T-cell (primary cell): ENCODE measurements at regions not wholly inside any gene's neighbourhood (a gene's known extent, or its start where the extent isn't known, plus 50 kb on each side); places are given as distances from the start of the nearest gene placed in this dataset.

Source experiments
- ATAC-seq, 4 experiments: fragments of 200-7000 bp in 3 of 4; fragments of 150-1000 bp in 1 of 4; cut with Tn5 transposase; replicated peaks in 1 of 4; 1 replicate in 3 of 4; 2 replicates in 1 of 4; pipeline ENCODE4 v1.10.0; 2021; ENCODE audit warnings: moderate library complexity in 3 of 4, mild to moderate bottlenecking in 2 of 4, moderate number of reproducible peaks in 1 of 4
- CTCF ChIA-PET, 2 donors: fragments of 300-600 bp; sonication (Branson Sonifier 250); formaldehyde crosslinking; loops; one replicate each; lab custom pipeline; 2022; ENCODE audit warnings: antibody characterized with exemption in 2 of 2; lab: Charles Lee
- POLR2A ChIA-PET, 2 donors: fragments of 300-600 bp; sonication (Branson Sonifier 250); formaldehyde crosslinking; loops; one replicate each; lab custom pipeline; 2022; ENCODE audit warnings: antibody characterized with exemption in 2 of 2; lab: Charles Lee
- DNase-seq, 35 experiments: peaks; one replicate each; pipeline versions ENCODE4 v3.0.0 to v3.0.0-alpha.2; 2013 to 2023
- H3K27ac ChIP-seq: one replicate; pipeline ENCODE4 v1.5.1; 2013; ENCODE audit warnings: low read length
- H3K27me3 ChIP-seq, 2 experiments: replicated peaks in 1 of 2; 1 replicate in 1 of 2; 2 replicates in 1 of 2; pipeline versions ENCODE4 v1.6.1 to v1.7.0; 2013; ENCODE audit warnings: low read length in 1 of 2, mixed read lengths in 1 of 2; ENCODE audit not compliant: control insufficient read depth in 2 of 2, insufficient read depth in 2 of 2; ENCODE audit errors: extremely low read depth in 1 of 2
- H3K36me3 ChIP-seq, 2 donors: 1 replicate in 1 of 2; 2 replicates in 1 of 2; pipeline versions ENCODE4 v1.6.1 to v1.7.0; 2013; ENCODE audit warnings: low read length in 1 of 2; ENCODE audit not compliant: control insufficient read depth in 2 of 2, insufficient read depth in 1 of 2; ENCODE audit errors: extremely low read depth in 1 of 2
- H3K4me1 ChIP-seq, 2 experiments: 1 replicate in 1 of 2; 2 replicates in 1 of 2; pipeline versions ENCODE4 v1.6.1 to v1.7.0; 2013; ENCODE audit warnings: low read length in 2 of 2, mixed read lengths in 1 of 2; ENCODE audit not compliant: insufficient read depth in 2 of 2, control insufficient read depth in 1 of 2; ENCODE audit errors: extremely low read depth in 1 of 2
- H3K4me3 ChIP-seq, 2 donors: 1 replicate in 1 of 2; 2 replicates in 1 of 2; pipeline versions ENCODE4 v1.5.1 to v1.7.0; 2013; ENCODE audit warnings: mild to moderate bottlenecking in 2 of 2, low read length in 1 of 2, moderate library complexity in 1 of 2; ENCODE audit not compliant: control insufficient read depth in 1 of 2; ENCODE audit errors: extremely low read depth in 1 of 2
- H3K9me3 ChIP-seq: 2 replicates; pipeline ENCODE4 v1.7.0; 2013
- H3K27ac Mint-ChIP-seq, 2 donors: one replicate each; pipeline ENCODE4 v1.8.0; 2020 to 2021; ENCODE audit warnings: mild to moderate bottlenecking in 2 of 2, mixed read lengths in 2 of 2
- H3K27me3 Mint-ChIP-seq, 2 donors: one replicate each; pipeline ENCODE4 v1.8.0; 2021 to 2022; ENCODE audit warnings: mixed read lengths in 2 of 2
- H3K36me3 Mint-ChIP-seq: one replicate; pipeline ENCODE4 v1.8.0; 2021; ENCODE audit warnings: mixed read lengths
- H3K4me1 Mint-ChIP-seq, 3 donors: one replicate each; pipeline ENCODE4 v1.8.0; 2020 to 2022; ENCODE audit warnings: mixed read lengths in 3 of 3, mild to moderate bottlenecking in 1 of 3
- H3K4me3 Mint-ChIP-seq, 3 donors: one replicate each; pipeline ENCODE4 v1.8.0; 2020 to 2022; ENCODE audit warnings: mild to moderate bottlenecking in 3 of 3, mixed read lengths in 3 of 3, moderate library complexity in 3 of 3
- H3K9me3 Mint-ChIP-seq, 3 donors: one replicate each; pipeline ENCODE4 v1.8.0; 2020 to 2022; ENCODE audit warnings: mixed read lengths in 3 of 3
- WGBS: methylation state at CpG from one replicate; pipeline ENCODE4 v1.1.5; 2013; ENCODE audit warnings: missing lambda C conversion rate; ENCODE audit not compliant: insufficient coverage; 5-methylcytosine and 5-hydroxymethylcytosine counted together

DNA sequence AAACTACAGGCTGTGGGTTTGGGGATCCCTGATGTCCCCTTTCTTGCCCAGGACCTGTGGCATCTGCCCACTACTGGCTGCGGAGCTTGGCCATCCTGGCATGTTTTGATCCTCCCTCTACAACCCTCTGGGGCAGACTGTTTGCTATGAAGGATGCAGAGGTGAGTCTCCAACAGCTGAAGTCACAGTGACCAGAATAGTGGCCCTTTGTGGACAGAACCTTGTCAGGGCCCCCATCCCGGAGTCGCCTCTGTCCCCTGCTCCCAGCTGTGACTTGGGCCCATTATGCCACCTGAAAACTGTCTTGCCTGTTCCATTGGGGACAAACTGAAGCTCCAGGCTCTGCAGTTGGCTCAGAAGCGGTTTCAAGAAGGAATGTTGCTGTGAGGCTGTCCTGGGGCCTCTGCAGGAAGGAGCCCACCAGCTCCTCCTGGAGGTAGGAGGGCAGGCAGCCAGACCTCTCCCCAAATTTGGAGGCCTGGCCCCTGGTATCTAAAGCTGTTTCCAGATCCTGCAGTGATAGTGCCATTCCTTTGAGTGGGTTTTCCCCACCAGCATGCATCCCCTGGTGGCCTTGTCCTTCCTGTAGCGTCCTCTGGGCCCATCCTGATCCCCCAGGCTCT lies 93.3 kb downstream of the BARX1 start:
- H3K27ac Mint-ChIP-seq, result no peak overlapping the region
- Histone ChIP-seq H3K4me3 (no peak overlapping the region), H3K27me3 (peaks cover 2 to 61% of the 10 kb centered on the region in 2 experiments), H3K4me1 (no peaks in the 10 kb centered on the region), H3K36me3 (no peaks in the 10 kb centered on the region), H3K9me3 (no peaks in the 10 kb centered on the region), H3K27ac (no peak overlapping the region)
- no peaks in the 10 kb centered on the region for H3K36me3 Mint-ChIP-seq
- H3K4me1 Mint-ChIP-seq, result peaks cover 0 to 3% (median 0%) of the 10 kb centered on the region in 3 donors
- WGBS, result 94% methylated on average over 2 of the region's 5 CpGs
- DNase-seq (no peak), ATAC-seq (no peak)
- no peaks in the 10 kb centered on the region for H3K9me3 Mint-ChIP-seq
- ChIA-PET POLR2A (no interaction called here), CTCF (no interaction called here)
- H3K4me3 Mint-ChIP-seq, result no peak overlapping the region
- H3K27me3 Mint-ChIP-seq, result peaks cover 44 to 56% of the 10 kb centered on the region in 2 donors

- Histone ChIP-seq H3K27me3 (peaks cover 2 to 61% of the 10 kb centered on the region in 2 experiments), H3K27ac (no peak overlapping the region), H3K9me3 (no peaks in the 10 kb centered on the region), H3K4me1 (no peaks in the 10 kb centered on the region), H3K4me3 (no peak overlapping the region), H3K36me3 (no peaks in the 10 kb centered on the region)
- WGBS, result 27% methylated on average over 46 of the region's 50 CpGs
- H3K27ac Mint-ChIP-seq, result no peak overlapping the region
- no peaks in the 10 kb centered on the region for H3K36me3 Mint-ChIP-seq
- peak overlapping the region in 1 of 3 donors; percentile 28 for H3K4me3 Mint-ChIP-seq
- no peak for ATAC-seq
- CTCF ChIA-PET, result no interaction called here
- no peak for DNase-seq
- H3K4me1 Mint-ChIP-seq, result peaks cover 0 to 3% (median 0%) of the 10 kb centered on the region in 3 donors
- H3K9me3 Mint-ChIP-seq, result no peaks in the 10 kb centered on the region
- POLR2A ChIA-PET, result no interaction called here
- peaks cover 52 to 63% of the 10 kb centered on the region in 2 donors for H3K27me3 Mint-ChIP-seq
These were observed 94.2 kb downstream of the BARX1 start for GRCh38 chr9:93860694-93861658.

GRCh38 chr9:93859431-93860215 lies 95.5 kb downstream of the BARX1 start:
- Mint-ChIP-seq H3K4me1 (peaks cover 0 to 3% (median 0%) of the 10 kb centered on the region in 3 donors), H3K36me3 (no peaks in the 10 kb centered on the region), H3K9me3 (peaks cover 0 to 5% (median 0%) of the 10 kb centered on the region in 3 donors), H3K27ac (no peak overlapping the region), H3K27me3 (peaks cover 63 to 67% of the 10 kb centered on the region in 2 donors), H3K4me3 (no peak overlapping the region)
- ChIA-PET CTCF (no interaction called here), POLR2A (no interaction called here)
- Histone ChIP-seq H3K27me3 (peaks cover 2 to 49% of the 10 kb centered on the region in 2 experiments), H3K9me3 (no peaks in the 10 kb centered on the region), H3K36me3 (no peaks in the 10 kb centered on the region), H3K27ac (no peak overlapping the region), H3K4me3 (no peak overlapping the region), H3K4me1 (no peaks in the 10 kb centered on the region)
- 84% methylated on average over 4 of the region's 10 CpGs for WGBS
- DNase-seq (no peak), ATAC-seq (no peak)

GRCh38 chr9:93857528-93857927 lies 97.6 kb downstream of the BARX1 start:
- Histone ChIP-seq H3K36me3 (no peaks in the 10 kb centered on the region), H3K4me3 (no peak overlapping the region), H3K4me1 (no peaks in the 10 kb centered on the region), H3K9me3 (no peaks in the 10 kb centered on the region), H3K27ac (no peak overlapping the region), H3K27me3 (peaks cover 2 to 47% of the 10 kb centered on the region in 2 experiments)
- Mint-ChIP-seq H3K4me3 (no peak overlapping the region), H3K9me3 (peaks cover 2 to 15% (median 4%) of the 10 kb centered on the region in 3 donors), H3K4me1 (peaks cover 0 to 3% (median 0%) of the 10 kb centered on the region in 3 donors), H3K27ac (no peak overlapping the region), H3K36me3 (no peaks in the 10 kb centered on the region), H3K27me3 (peaks cover 63 to 69% of the 10 kb centered on the region in 2 donors)
- POLR2A ChIA-PET, result no interaction called here
- ATAC-seq, result no peak
- CTCF ChIA-PET, result no interaction called here
- DNase-seq, result no peak

GRCh38 chr9:93852728-93853127 lies 102.4 kb downstream of the BARX1 start:
- Mint-ChIP-seq H3K27ac (no peak overlapping the region), H3K4me1 (no peaks in the 10 kb centered on the region), H3K36me3 (no peaks in the 10 kb centered on the region), H3K27me3 (peaks cover 52 to 63% of the 10 kb centered on the region in 2 donors), H3K4me3 (no peak overlapping the region), H3K9me3 (peaks cover 2 to 21% (median 4%) of the 10 kb centered on the region in 3 donors)
- CTCF ChIA-PET, result interaction anchor here in 1 of 2 donors (0.7 kb wide), 1 partner anchor 27 kb away, joined by 3 read pairs; no protein-coding TSS in a partner anchor
- Histone ChIP-seq H3K27ac (no peak overlapping the region), H3K27me3 (peaks cover 0 to 9% of the 10 kb centered on the region in 2 experiments), H3K4me3 (no peak overlapping the region), H3K36me3 (no peaks in the 10 kb centered on the region), H3K4me1 (no peaks in the 10 kb centered on the region), H3K9me3 (no peaks in the 10 kb centered on the region)
- no peak for ATAC-seq
- POLR2A ChIA-PET, result no interaction called here
- DNase-seq, result no peak

DNA sequence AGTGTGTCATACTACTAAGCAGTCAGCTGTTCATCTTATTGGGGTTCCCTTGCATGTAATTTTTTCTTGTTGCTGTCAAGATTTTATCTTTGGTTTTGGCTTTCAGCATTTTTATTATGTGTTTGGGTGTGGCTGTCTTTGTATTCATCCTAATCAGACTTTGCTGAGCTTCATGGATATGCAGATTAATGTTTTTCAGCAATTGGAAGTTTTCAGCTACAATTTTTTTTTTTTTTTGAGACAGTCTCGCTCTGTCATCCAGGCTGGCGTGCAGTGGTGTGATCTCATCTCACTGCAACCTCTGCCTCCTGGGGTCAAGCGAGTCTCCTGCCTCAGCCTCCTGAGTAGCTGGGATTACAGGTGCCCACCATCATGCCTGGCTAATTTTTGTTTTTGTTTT lies 108.8 kb downstream of the BARX1 start:
- ATAC-seq, result no peak
- H3K4me1 Mint-ChIP-seq, result no peaks in the 10 kb centered on the region
- Histone ChIP-seq H3K27ac (no peak overlapping the region), H3K27me3 (peaks cover 0 to 2% of the 10 kb centered on the region in 2 experiments), H3K9me3 (no peaks in the 10 kb centered on the region), H3K4me3 (no peak overlapping the region), H3K4me1 (no peaks in the 10 kb centered on the region), H3K36me3 (no peaks in the 10 kb centered on the region)
- 93% methylated on average over 3 of the region's 3 CpGs for WGBS
- POLR2A ChIA-PET, result no interaction called here
- no peak overlapping the region for H3K27ac Mint-ChIP-seq
- H3K4me3 Mint-ChIP-seq, result no peak overlapping the region
- no peaks in the 10 kb centered on the region for H3K36me3 Mint-ChIP-seq
- DNase-seq, result no peak
- CTCF ChIA-PET, result no interaction called here
- H3K27me3 Mint-ChIP-seq, result peaks cover 52 to 60% of the 10 kb centered on the region in 2 donors
- peaks cover 5 to 23% (median 15%) of the 10 kb centered on the region in 3 donors for H3K9me3 Mint-ChIP-seq
